ENCODE measurements at regions not wholly inside any gene's neighbourhood (a gene's known extent, or its start where the extent isn't known, plus 50 kb on each side); places are given as distances from the start of the nearest gene placed in this dataset.

DNA sequence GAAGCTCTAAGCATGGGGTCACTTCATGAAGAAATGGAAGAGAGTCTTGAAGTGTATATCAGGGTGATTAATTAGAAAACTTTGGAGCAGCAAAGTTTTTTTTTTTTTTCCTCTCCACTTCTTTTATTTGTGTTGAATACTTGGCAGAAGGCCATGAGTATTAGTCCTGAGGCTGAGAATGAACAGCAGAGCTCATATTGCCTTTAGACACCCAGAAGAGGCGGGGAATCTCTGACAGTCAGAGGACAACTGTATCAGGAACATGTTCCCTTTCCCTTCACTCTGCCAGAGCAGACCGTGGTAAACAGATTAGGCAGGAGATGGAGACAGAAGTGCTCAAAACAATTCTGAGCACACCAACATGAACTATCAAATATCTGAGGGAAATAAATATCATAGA is 300.9 kb downstream of the FAM47A start:
- TF ChIP-seq LARP7 (IDR thresholded peaks at IDR 0.05), result no peak
- TF ChIP-seq, protein P1, sequence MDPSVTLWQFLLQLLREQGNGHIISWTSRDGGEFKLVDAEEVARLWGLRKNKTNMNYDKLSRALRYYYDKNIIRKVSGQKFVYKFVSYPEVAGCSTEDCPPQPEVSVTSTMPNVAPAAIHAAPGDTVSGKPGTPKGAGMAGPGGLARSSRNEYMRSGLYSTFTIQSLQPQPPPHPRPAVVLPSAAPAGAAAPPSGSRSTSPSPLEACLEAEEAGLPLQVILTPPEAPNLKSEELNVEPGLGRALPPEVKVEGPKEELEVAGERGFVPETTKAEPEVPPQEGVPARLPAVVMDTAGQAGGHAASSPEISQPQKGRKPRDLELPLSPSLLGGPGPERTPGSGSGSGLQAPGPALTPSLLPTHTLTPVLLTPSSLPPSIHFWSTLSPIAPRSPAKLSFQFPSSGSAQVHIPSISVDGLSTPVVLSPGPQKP (IDR thresholded peaks at IDR 0.05; ENCODE audit: low read depth, low read length), result no peak
- TF ChIP-seq NRF1 (conservative IDR thresholded peaks at IDR 0.05; ENCODE audit: low read depth, low read length), result no peak
- no peak for TF ChIP-seq PAX5 (IDR thresholded peaks at IDR 0.05; ENCODE audit: borderline replicate concordance, low read depth, low read length)
- no peak for TF ChIP-seq ZNF687 (IDR thresholded peaks at IDR 0.05)
- no peak for TF ChIP-seq DPF2 (IDR thresholded peaks at IDR 0.05)
- BruUV-seq (replicated peaks), result no TSS peak
- H3K9ac ChIP-seq (ENCODE audit: control insufficient read depth, insufficient read depth, low read length), result no peak overlapping the region
- H3K9me3 ChIP-seq (replicated peaks; ENCODE audit: control insufficient read depth, insufficient read depth, low read length), result no peaks in the 10 kb centered on the region
- no peak overlapping the region for H3K4me3 ChIP-seq
- H3K27ac ChIP-seq (ENCODE audit: control insufficient read depth, insufficient read depth), result no peak overlapping the region
- H3K27me3 ChIP-seq (replicated peaks in 1 of 2; ENCODE audit: control insufficient read depth in 2 of 2, insufficient read depth in 2 of 2, low read length in 1 of 2), result no peaks in the 10 kb centered on the region
- H2AFZ ChIP-seq (ENCODE audit: control insufficient read depth, low read depth, low read length), result no peak overlapping the region
- DNase-seq (ENCODE audit: low read depth, low spot score) (no peak), ATAC-seq (no peak), FAIRE-seq (no peak)
- no peaks in the 10 kb centered on the region for H3K79me2 ChIP-seq (ENCODE audit: control insufficient read depth, insufficient read depth, low read length)
- in situ Hi-C loops (cut with MboI), result no loop called here
- no peaks in the 10 kb centered on the region for H4K20me1 ChIP-seq (ENCODE audit: control insufficient read depth, insufficient read depth)
- 0% methylated on average over 2 of the region's 2 CpGs for WGBS (ENCODE audit: insufficient coverage, insufficient replicate concordance, low lambda C conversion rate, missing lambda C conversion rate)
- ChIA-PET SMC1A (ENCODE audit: uncharacterized antibody, unreplicated experiment) (no interaction called here), RAD21 (ENCODE audit: unreplicated experiment) (no interaction called here), POLR2A (no interaction called here), CTCF (no interaction called here)
- no peak overlapping the region for H3K4me2 ChIP-seq (ENCODE audit: control insufficient read depth, insufficient read depth)
- no peaks in the 10 kb centered on the region for H3K36me3 ChIP-seq (ENCODE audit: control insufficient read depth in 2 of 2, insufficient read depth in 2 of 2, low read length in 1 of 2)
- no peaks in the 10 kb centered on the region for H3K4me1 ChIP-seq (ENCODE audit: control insufficient read depth, insufficient read depth, low read length)
- intact Hi-C loops (cut with micrococcal nuclease; ENCODE audit: unreplicated experiment), result no loop called here
